ENCODE measurements at regions not wholly inside any gene's neighbourhood (a gene's known extent, or its start where the extent isn't known, plus 50 kb on each side); places are given as distances from the start of the nearest gene placed in this dataset.
A peak's percentile ranks its signal among the peaks of the same experiment; 100 is the strongest.

DNA sequence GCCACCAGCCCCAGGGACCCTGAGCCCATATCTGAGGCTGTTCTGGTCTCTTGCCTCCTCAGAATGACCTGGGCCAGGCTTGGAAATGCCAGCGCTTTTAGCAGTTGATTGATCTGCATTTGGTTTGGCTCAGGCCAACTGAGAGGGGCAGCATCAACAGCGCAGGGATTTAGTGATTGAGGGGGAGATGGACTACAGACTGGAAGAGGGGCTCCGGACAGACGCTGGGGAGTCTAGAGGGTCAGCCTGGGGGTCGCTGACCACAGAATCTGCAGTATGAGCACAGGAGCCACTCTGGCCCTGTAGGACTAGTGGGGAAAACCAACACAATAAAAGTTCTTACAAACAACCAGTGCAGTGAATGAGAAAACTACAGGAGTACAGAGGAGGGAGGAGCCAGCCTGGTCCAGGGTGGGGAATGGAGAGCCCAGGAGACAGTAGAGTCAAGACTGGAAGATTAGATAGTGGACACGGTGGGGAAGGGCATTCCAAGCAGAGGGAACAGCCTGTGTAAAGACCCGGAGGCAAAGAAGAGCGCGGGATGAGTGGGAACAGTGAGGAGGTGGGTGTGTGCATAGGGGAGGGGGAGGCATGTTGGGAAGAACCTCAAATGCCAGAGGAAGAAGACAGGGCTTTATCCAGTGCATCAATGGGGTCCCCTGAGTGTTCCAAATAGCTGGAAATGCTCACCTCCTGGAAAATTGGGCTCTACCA, 128.9 kb downstream of the MRM1 start:
- DNase-seq: no peak

DNA sequence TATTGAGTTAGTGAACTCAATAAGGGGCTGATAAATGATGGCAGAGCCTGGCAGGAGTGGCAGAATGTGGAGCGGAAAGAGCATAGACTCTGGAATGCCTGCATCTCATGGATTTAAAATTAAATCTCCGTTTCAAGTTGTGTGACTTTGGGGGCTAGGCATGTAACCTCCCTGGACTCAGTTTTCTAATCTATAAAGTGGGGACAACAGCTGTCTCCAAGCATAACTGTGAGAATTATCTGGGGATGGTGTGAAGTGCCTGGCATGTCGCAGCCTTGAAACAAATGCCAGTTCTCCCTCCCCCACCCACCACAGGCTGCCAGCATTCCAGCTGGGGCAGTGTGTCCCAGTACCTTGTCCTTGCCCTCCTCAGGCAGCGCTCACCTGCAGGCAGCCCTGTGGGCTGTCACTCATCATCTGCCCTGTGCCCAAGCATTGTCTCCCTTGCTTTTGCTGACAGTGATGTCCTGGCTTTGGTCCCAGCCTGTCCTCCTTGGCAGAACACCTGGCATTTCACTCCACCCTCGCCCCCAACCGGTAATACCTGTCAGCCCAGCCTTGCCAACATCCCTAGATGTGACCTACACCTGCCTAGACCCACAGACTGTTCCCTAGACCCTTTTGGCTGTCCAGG, 129.6 kb downstream of the MRM1 start:
- DNase-seq: no peak

- no peak for DNase-seq
Observed at GRCh38 chr17:36731811-36732210, 130.4 kb downstream of the MRM1 start.

- no peak for DNase-seq
Observed at GRCh38 chr17:36732351-36732750, 131.0 kb downstream of the MRM1 start.

GRCh38 chr17:36736201-36737156, 135.1 kb downstream of the MRM1 start:
- no peak for DNase-seq

DNA sequence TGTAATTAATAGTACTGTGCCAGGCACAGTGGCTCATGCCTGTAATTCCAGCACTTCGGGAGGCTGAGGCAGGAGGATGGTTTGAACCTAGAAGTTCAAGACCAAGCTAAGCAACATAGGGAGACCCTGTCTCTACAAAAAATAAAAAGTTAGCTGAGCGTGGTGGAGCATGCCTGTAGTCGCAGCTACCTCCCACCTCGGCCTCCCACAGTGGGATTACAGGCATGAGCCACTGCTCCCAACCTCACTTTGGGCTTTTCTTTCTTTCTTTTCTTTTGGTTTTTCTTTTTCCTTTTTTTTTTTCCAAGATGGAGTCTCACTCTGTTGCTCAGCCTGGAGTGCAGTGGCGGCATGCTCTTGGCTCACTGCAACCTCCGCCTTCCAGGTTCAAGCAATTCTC, 137.8 kb downstream of the MRM1 start:
- DNase-seq: no peak

GRCh38 chr17:36740157-36740556, 138.8 kb downstream of the MRM1 start:
- DNase-seq: no peak

GRCh38 chr17:36741019-36741902, 139.9 kb downstream of the MRM1 start:
- no peak for DNase-seq

- no peak for DNase-seq
Observed at GRCh38 chr17:36742267-36743000, 141.1 kb downstream of the MRM1 start.

DNA sequence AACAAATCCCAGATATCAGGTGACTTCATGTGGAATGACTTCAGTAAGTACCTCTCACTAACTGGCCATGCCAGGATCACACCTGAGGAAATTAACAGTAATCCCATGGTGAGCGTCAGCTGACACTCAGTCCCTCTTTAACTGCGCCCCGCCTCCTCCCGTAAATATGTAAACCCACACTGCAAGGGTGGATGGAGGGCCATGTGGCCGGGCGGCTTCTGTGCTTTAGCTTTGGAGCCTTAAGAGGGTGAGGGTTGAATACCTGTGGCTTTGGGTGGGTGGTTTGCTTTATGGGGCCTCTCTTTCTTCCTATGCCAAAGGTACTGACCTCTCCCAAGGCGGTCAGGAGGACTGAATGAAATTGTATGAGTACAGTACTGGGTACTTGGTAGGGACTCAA, 141.7 kb downstream of the MRM1 start:
- DNase-seq: no peak

GRCh38 chr17:36746381-36747053, 145.1 kb downstream of the MRM1 start:
- no peak for DNase-seq

DNA sequence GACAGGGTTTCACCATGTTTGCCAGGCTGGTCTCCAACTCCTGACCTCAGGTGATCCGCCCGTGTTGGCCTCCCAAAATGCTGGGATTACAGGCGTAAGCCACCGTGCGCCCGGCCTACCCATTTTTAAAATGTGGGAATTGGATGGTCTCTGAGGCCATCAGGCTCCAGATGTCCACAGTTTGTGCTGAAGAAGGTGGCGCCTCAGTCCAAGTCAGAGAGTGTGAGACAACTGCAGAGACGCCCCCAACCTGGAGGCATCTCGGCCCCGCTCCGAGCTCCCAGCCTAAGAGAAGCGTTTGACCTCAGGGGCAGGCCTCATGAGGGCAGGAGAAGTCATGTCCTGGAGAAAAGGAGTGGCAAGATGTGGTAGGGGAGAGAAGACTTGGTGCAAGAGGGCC, 146.5 kb downstream of the MRM1 start:
- DNase-seq: no peak

DNA sequence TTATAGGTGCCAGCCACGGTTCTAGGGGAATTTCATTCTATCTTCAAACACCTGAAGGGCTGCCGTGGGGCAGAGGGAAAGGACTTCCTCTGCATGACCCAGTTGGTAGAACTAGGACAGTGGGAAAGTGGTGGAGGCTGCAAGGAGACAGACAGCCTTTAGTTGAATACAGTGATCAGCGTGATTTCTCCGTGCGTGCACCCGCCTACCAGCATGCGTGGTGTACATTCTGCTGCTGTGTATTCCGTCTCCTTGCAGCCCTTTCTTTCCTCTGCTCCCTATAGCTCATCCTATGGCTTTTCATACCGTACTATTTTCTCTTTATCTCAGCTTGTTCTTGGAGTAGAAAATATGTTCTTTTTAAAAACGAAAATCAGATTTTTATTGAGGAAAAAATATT, 146.9 kb downstream of the MRM1 start:
- DNase-seq: no peak

DNA sequence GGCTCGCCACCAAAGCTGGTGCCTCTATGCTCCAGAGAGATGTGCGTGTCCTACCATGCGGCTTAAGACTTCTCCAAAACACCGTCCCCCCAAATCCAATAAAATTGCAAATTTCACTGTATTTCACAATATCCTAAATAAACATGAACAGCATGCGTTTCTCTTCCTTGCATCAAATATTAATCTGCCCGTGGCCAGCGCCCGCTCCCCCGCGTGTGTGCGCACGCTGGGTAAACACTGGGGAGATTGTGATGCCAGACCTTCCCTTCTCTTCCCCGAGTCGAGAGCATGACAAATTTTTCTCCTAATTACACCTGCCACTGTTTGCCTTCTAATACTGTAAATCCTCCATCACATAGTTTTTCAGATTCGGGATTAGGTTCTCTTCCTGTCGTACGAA, 148.1 kb downstream of the MRM1 start:
- DNase-seq: no peak

DNA sequence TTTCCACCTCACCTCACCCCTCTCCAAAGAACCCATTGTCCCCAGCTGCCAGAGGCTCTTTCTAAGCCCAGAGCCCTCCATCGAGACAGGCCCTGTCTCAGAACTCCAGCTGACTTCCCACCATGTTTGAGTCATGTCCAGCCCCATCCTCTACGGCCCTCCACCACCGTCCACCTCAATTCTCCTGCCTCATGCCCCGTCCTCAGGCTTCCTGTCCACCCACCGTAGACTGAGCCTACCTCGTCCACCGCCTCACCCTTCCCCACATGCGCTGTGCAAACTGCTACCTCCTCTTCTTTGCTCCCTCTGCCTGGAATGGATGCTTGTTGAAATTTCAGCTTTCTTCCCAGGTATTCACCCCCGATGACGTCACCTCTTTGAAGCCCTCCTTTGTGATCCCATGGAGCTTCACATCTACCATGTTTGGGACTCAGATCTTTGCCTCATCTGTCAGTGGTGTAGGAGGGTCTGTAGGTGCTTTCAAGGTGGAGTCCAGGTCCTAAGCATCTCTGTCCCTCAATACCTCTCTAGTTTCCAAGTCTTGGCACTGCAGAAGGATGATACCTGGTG, 149.0 kb downstream of the MRM1 start:
- DNase-seq: no peak

DNA sequence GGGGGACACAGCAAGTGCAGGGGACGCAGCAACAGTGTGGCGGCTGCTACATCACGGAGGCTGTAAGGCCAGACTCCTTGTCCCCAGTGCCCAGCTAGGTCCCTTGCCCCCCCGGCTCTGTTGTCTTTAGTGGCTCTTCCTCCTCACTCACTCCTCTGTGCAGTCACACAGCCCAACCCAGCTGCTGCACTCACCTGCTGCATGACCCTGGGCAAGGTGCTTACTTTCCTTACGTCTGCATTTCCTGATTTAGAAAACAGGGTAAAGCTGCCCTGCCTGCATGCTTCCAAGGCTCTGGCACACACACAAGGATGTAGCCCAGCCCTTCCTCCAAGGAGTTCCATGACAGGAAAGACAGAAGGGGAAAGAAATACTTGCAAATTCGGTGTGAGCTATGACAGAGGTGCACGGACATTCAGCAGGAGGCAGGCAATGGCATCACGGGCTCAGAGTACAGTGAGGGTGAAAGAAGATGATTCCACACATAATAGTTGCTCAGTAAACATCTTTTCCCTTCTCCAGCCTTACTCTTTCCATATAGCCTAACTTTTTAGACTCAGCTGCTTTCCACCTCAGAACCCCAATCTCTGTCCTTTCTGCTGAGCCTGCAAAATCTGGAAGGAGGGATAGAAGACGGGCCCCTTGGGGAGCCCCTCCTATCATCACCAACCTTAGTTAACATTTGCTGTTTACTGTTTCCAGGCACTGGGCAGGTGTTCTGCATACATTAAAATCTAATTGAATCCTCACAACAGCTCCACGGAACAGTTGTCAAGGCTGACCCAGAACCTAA, 150.9 kb downstream of the MRM1 start:
- no peak for DNase-seq

GRCh38 chr17:36755586-36755985, 154.2 kb downstream of the MRM1 start:
- DNase-seq: peak; percentile 68

- no peak for DNase-seq
Observed at GRCh38 chr17:36756695-36757094, 155.3 kb downstream of the MRM1 start.

GRCh38 chr17:36760425-36760824, 159.0 kb downstream of the MRM1 start:
- no peak for DNase-seq
